ENCODE measurements at regions not wholly inside any gene's neighbourhood (a gene's known extent, or its start where the extent isn't known, plus 50 kb on each side); places are given as distances from the start of the nearest gene placed in this dataset.

DNA sequence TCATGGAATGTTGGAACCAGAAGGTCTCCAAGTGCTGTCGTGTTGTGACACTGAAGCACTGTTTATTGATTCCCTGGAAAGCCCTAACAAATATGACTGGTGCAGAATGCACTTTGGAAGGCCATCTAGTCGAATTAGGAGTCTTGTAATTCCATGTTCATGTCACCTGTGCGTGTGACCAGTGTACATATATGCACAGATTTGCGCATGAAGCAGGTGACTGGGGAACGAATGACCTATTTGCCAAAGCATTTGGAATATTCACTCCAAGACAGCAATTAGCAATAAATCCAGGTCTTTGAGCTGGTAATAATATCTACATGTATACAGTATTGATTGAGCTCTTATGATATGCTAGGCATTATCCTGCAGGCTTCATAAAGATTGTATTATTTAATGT lies 177.5 kb upstream of the PFN2 start:
- Histone ChIP-seq H3K9me2 (replicated peaks; ENCODE audit: insufficient read depth, low read length) (no peaks in the 10 kb centered on the region), H4K20me1 (ENCODE audit: low read depth, low read length) (no peaks in the 10 kb centered on the region)

DNA sequence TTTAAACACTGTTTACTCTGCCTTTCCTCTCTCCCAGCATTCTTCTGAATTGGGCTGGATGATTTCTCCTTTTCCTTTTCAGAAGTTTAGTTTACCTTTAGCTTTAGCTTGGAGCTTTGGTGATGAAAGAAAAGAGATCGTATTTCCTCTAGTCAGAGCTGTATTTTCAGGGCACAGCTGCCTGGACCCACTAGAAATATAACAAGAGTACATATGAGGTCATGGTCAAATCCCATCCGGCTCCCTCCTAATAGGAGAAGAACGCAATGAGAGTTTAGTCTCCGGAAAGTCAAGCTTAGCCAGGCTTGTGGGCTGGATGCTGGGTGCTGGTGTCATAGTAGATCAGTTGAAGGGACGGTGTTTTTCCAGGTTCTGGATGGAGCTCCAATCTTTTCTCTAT lies 177.1 kb upstream of the PFN2 start:
- no peaks in the 10 kb centered on the region for H3K36me3 ChIP-seq (ENCODE audit: low read length)
- no peak overlapping the region for H2AFZ ChIP-seq (ENCODE audit: low read depth, low read length, severe bottlenecking)

More for the DNA sequence above, 177.5 kb upstream of the PFN2 start:
- H3K4me3 ChIP-seq (ENCODE audit: insufficient read depth, low read length, poor library complexity, severe bottlenecking) = no peak overlapping the region
- H3F3A ChIP-seq (ENCODE audit: insufficient read depth) = no peaks in the 10 kb centered on the region
- H3K9me3 ChIP-seq (ENCODE audit: insufficient read depth, low read length) = no peaks in the 10 kb centered on the region
- H3K27ac ChIP-seq (ENCODE audit: low read depth, low read length) = no peak overlapping the region
- H3K79me2 ChIP-seq (ENCODE audit: insufficient read depth, low read length) = no peaks in the 10 kb centered on the region
- no peak overlapping the region for H2AFZ ChIP-seq (ENCODE audit: low read depth, low read length, severe bottlenecking)
- H3K36me3 ChIP-seq (ENCODE audit: low read length) = no peaks in the 10 kb centered on the region
- H3K9ac ChIP-seq (ENCODE audit: low read length) = no peak overlapping the region
- no peak for TF ChIP-seq CTCF (IDR thresholded peaks at IDR 0.05; ENCODE audit: insufficient read depth, low read length, poor library complexity, severe bottlenecking)
- no peak for TF ChIP-seq EZH2phosphoT487 (conservative IDR thresholded peaks at IDR 0.05; ENCODE audit: low read length)
- H3K4me2 ChIP-seq (ENCODE audit: low read depth, low read length, poor library complexity, severe bottlenecking) = no peak overlapping the region
- H3K27me3 ChIP-seq (ENCODE audit: low read length) = no peaks in the 10 kb centered on the region

DNA sequence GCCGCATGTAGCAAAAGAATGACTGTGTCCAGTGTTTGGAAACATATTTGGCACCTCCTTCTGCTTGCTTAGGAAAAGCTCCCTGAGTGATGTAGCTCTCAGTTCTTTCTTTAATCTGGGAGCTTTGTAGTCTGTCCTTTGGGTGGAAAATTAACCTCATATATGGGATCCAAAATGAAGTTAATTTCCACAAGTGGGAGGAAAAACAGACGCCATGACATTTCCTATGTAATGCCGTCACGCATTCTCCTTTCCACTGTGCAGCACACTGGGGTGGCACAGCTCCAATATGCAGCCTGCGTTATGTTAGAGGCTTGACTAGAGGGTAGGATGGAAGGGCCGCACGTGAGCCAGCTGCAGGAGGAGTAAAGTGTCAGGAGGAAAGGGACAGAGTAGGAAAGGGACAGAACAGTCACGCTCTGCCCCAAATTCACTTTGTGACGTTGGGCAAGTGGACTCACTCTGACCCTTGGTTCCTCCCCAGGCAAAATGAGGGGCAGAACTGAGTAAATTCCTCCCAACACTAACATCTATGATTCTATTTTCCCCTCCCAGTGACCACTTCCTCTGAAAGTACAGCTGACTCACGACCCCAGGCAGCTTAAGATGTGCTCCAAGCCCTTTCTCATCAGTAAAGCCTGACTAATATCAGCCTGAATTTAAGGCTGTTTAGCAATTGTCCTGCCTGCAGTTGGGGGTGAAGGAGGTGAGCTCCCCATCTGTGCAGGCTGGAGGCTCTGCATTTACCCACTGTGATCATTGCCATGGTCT lies 176.5 kb upstream of the PFN2 start:
- H3K27me3 ChIP-seq (ENCODE audit: low read length) = no peaks in the 10 kb centered on the region
- H3K36me3 ChIP-seq (ENCODE audit: low read length) = no peaks in the 10 kb centered on the region
- no peak overlapping the region for H2AFZ ChIP-seq (ENCODE audit: low read depth, low read length, severe bottlenecking)
- H3K9ac ChIP-seq (ENCODE audit: low read length) = no peak overlapping the region
- no peaks in the 10 kb centered on the region for H3K79me2 ChIP-seq (ENCODE audit: insufficient read depth, low read length)
- no peak for TF ChIP-seq EZH2phosphoT487 (conservative IDR thresholded peaks at IDR 0.05; ENCODE audit: low read length)
- no peak for TF ChIP-seq CTCF (IDR thresholded peaks at IDR 0.05; ENCODE audit: insufficient read depth, low read length, poor library complexity, severe bottlenecking)
- H3F3A ChIP-seq (ENCODE audit: insufficient read depth) = no peaks in the 10 kb centered on the region
- H3K9me3 ChIP-seq (ENCODE audit: insufficient read depth, low read length) = no peaks in the 10 kb centered on the region
- H3K27ac ChIP-seq (ENCODE audit: low read depth, low read length) = no peak overlapping the region
- no peak overlapping the region for H3K4me2 ChIP-seq (ENCODE audit: low read depth, low read length, poor library complexity, severe bottlenecking)
- H4K20me1 ChIP-seq (ENCODE audit: low read depth, low read length) = no peaks in the 10 kb centered on the region
- no peaks in the 10 kb centered on the region for H3K9me2 ChIP-seq (replicated peaks; ENCODE audit: insufficient read depth, low read length)
- H3K4me3 ChIP-seq (ENCODE audit: insufficient read depth, low read length, poor library complexity, severe bottlenecking) = no peak overlapping the region

More for the DNA sequence above, 177.1 kb upstream of the PFN2 start:
- H3F3A ChIP-seq (ENCODE audit: insufficient read depth) = no peaks in the 10 kb centered on the region
- H3K27me3 ChIP-seq (ENCODE audit: low read length) = no peaks in the 10 kb centered on the region
- H3K4me3 ChIP-seq (ENCODE audit: insufficient read depth, low read length, poor library complexity, severe bottlenecking) = no peak overlapping the region
- no peaks in the 10 kb centered on the region for H3K79me2 ChIP-seq (ENCODE audit: insufficient read depth, low read length)
- H3K27ac ChIP-seq (ENCODE audit: low read depth, low read length) = no peak overlapping the region
- no peaks in the 10 kb centered on the region for H3K9me2 ChIP-seq (replicated peaks; ENCODE audit: insufficient read depth, low read length)
- no peaks in the 10 kb centered on the region for H4K20me1 ChIP-seq (ENCODE audit: low read depth, low read length)
- H3K9ac ChIP-seq (ENCODE audit: low read length) = no peak overlapping the region
- no peak overlapping the region for H3K4me2 ChIP-seq (ENCODE audit: low read depth, low read length, poor library complexity, severe bottlenecking)
- no peaks in the 10 kb centered on the region for H3K9me3 ChIP-seq (ENCODE audit: insufficient read depth, low read length)
- TF ChIP-seq CTCF (IDR thresholded peaks at IDR 0.05; ENCODE audit: insufficient read depth, low read length, poor library complexity, severe bottlenecking) = no peak
- no peak for TF ChIP-seq EZH2phosphoT487 (conservative IDR thresholded peaks at IDR 0.05; ENCODE audit: low read length)
